ENCODE measurements at regions not wholly inside any gene's neighbourhood (a gene's known extent, or its start where the extent isn't known, plus 50 kb on each side); places are given as distances from the start of the nearest gene placed in this dataset.

DNA sequence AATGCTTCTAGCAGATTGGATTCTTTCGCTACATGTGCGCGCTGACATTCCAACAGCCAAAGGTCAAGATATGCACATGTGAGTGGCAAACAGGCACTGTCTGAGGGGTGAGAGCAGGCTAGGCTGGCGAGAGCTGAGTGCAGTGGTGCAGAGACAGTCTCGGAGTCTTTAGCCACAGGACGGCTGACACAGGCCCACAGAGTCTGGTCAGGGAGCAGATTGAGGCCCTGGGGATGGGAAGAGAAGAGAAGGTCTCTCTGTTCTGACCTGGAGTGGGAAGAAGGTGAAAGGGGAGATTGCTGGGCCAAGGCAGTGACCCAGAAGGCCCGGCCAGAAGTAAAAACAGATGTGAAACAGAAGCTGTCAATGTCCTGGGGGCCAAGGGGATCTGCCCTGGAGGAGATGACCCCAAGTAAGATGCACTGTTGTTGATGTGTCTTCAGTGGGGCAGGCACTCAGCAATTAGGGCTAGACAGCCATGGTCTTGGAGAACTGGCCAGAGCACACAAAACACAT lies 197.8 kb downstream of the ETS1 start:
- no peak overlapping the region for H3K4me2 ChIP-seq (ENCODE audit: low read length)
- H3K9me2 ChIP-seq (ENCODE audit: insufficient read depth, low read length) = no peaks in the 10 kb centered on the region
- no peak overlapping the region for H3K4me3 ChIP-seq (ENCODE audit: low read length)
- H2AFZ ChIP-seq (ENCODE audit: low read depth, low read length) = no peak overlapping the region
- H3K79me2 ChIP-seq (replicated peaks; ENCODE audit: insufficient read depth, low read length) = no peaks in the 10 kb centered on the region
- H3K9ac ChIP-seq (ENCODE audit: low read length) = no peak overlapping the region
- TF ChIP-seq EP300 (conservative IDR thresholded peaks at IDR 0.05; ENCODE audit: poor library complexity, severe bottlenecking) = no peak
- H3K27ac ChIP-seq (ENCODE audit: low read length) = no peak overlapping the region
- H3K9me3 ChIP-seq (ENCODE audit: low read length) = no peaks in the 10 kb centered on the region
- no peaks in the 10 kb centered on the region for H3K36me3 ChIP-seq (ENCODE audit: insufficient read depth, low read length)
- no peaks in the 10 kb centered on the region for H3K27me3 ChIP-seq (ENCODE audit: insufficient read depth, low read depth, low read length)
- H4K20me1 ChIP-seq (ENCODE audit: insufficient read depth) = no peaks in the 10 kb centered on the region
- no peaks in the 10 kb centered on the region for H3F3A ChIP-seq (ENCODE audit: insufficient read depth, low read length, poor library complexity, severe bottlenecking)

DNA sequence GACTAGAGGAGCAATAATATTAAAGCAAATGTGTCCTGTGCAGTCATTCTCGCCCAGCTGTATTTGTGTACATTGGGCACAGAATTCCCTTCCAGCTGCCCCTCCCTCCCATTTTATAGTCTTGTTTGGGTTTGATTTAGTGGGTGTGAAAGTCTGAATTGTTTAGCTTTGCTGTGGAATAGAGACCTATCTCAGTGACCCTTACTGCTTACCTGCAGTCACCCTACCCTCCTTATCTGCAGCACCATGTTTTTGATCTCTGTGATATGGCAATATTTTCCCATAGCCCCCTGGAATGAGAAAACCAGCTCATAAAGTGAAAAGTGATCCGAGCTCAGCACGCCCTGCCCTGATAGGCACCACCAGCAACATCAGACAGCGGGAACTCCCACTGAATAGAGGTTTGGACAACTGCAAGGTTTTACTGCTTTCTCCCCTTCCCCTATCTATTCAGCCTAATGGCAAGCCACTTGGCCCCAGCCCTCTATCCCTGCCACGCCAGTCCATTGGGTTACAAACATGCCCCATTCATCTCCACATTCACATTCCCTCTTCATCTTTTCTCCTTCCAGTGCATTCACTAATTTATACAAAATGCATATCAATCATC lies 199.0 kb downstream of the ETS1 start:
- Histone ChIP-seq H4K20me1 (ENCODE audit: insufficient read depth) (no peaks in the 10 kb centered on the region), H3K27me3 (ENCODE audit: insufficient read depth, low read depth, low read length) (no peaks in the 10 kb centered on the region), H3F3A (ENCODE audit: insufficient read depth, low read length, poor library complexity, severe bottlenecking) (no peaks in the 10 kb centered on the region), H3K27ac (ENCODE audit: low read length) (no peak overlapping the region), H3K4me2 (ENCODE audit: low read length) (no peak overlapping the region), H3K36me3 (ENCODE audit: insufficient read depth, low read length) (no peaks in the 10 kb centered on the region), H3K9me3 (ENCODE audit: low read length) (no peaks in the 10 kb centered on the region), H3K9me2 (ENCODE audit: insufficient read depth, low read length) (no peaks in the 10 kb centered on the region), H3K79me2 (replicated peaks; ENCODE audit: insufficient read depth, low read length) (no peaks in the 10 kb centered on the region), H3K9ac (ENCODE audit: low read length) (no peak overlapping the region), H3K4me3 (ENCODE audit: low read length) (no peak overlapping the region), H2AFZ (ENCODE audit: low read depth, low read length) (no peak overlapping the region)
- TF ChIP-seq, protein P1, sequence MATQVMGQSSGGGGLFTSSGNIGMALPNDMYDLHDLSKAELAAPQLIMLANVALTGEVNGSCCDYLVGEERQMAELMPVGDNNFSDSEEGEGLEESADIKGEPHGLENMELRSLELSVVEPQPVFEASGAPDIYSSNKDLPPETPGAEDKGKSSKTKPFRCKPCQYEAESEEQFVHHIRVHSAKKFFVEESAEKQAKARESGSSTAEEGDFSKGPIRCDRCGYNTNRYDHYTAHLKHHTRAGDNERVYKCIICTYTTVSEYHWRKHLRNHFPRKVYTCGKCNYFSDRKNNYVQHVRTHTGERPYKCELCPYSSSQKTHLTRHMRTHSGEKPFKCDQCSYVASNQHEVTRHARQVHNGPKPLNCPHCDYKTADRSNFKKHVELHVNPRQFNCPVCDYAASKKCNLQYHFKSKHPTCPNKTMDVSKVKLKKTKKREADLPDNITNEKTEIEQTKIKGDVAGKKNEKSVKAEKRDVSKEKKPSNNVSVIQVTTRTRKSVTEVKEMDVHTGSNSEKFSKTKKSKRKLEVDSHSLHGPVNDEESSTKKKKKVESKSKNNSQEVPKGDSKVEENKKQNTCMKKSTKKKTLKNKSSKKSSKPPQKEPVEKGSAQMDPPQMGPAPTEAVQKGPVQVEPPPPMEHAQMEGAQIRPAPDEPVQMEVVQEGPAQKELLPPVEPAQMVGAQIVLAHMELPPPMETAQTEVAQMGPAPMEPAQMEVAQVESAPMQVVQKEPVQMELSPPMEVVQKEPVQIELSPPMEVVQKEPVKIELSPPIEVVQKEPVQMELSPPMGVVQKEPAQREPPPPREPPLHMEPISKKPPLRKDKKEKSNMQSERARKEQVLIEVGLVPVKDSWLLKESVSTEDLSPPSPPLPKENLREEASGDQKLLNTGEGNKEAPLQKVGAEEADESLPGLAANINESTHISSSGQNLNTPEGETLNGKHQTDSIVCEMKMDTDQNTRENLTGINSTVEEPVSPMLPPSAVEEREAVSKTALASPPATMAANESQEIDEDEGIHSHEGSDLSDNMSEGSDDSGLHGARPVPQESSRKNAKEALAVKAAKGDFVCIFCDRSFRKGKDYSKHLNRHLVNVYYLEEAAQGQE (IDR thresholded peaks at IDR 0.05; ENCODE audit: borderline replicate concordance) = no peak
- TF ChIP-seq POLR2AphosphoS5 (IDR thresholded peaks at IDR 0.05) (no peak), TAF1 (IDR thresholded peaks at IDR 0.05; ENCODE audit: low read depth) (no peak), EZH2 (IDR thresholded peaks at IDR 0.05; ENCODE audit: borderline replicate concordance, insufficient read depth, low read length, poor library complexity, severe bottlenecking) (no peak), RAD21 (conservative IDR thresholded peaks at IDR 0.05) (no peak), MXI1 (conservative IDR thresholded peaks at IDR 0.05; ENCODE audit: poor library complexity, severe bottlenecking) (no peak), EP300 (conservative IDR thresholded peaks at IDR 0.05; ENCODE audit: poor library complexity, severe bottlenecking) (no peak), SMC3 (conservative IDR thresholded peaks at IDR 0.05; ENCODE audit: poor library complexity) (no peak)
- TF ChIP-seq, protein P2, sequence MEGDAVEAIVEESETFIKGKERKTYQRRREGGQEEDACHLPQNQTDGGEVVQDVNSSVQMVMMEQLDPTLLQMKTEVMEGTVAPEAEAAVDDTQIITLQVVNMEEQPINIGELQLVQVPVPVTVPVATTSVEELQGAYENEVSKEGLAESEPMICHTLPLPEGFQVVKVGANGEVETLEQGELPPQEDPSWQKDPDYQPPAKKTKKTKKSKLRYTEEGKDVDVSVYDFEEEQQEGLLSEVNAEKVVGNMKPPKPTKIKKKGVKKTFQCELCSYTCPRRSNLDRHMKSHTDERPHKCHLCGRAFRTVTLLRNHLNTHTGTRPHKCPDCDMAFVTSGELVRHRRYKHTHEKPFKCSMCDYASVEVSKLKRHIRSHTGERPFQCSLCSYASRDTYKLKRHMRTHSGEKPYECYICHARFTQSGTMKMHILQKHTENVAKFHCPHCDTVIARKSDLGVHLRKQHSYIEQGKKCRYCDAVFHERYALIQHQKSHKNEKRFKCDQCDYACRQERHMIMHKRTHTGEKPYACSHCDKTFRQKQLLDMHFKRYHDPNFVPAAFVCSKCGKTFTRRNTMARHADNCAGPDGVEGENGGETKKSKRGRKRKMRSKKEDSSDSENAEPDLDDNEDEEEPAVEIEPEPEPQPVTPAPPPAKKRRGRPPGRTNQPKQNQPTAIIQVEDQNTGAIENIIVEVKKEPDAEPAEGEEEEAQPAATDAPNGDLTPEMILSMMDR (IDR thresholded peaks at IDR 0.05; ENCODE audit: poor library complexity, severe bottlenecking) = no peak
